Adrenal gland (tissue), 9 donors: ENCODE measurements at regions not wholly inside any gene's neighbourhood (a gene's known extent, or its start where the extent isn't known, plus 50 kb on each side); places are given as distances from the start of the nearest gene placed in this dataset.

ENCODE experiments used
- DNase-seq, 7 donors: peaks; one replicate each; pipeline ENCODE4 v3.0.0-alpha.2; 2019 to 2020
- H3K27ac ChIP-seq, 5 donors: fragments of 200-600 bp; sonication (generic) in 4 of 5; 1 replicate in 3 of 5; 2 replicates in 2 of 5; pipeline versions ENCODE4 v1.5.1 to v1.8.0; 2016 to 2020; ENCODE audit warnings: mild to moderate bottlenecking in 1 of 5
- H3K27me3 ChIP-seq: fragments of 200-600 bp; 2 replicates; pipeline ENCODE4 v1.8.0; 2021
- H3K36me3 ChIP-seq, 2 donors: fragments of 200-600 bp; replicated peaks in 1 of 2; 1 replicate in 1 of 2; 2 replicates in 1 of 2; pipeline versions ENCODE4 v1.5.1 to v1.8.0; 2018 to 2022
- H3K4me1 ChIP-seq, 2 donors: fragments of 200-600 bp; replicated peaks in 1 of 2; 1 replicate in 1 of 2; 2 replicates in 1 of 2; pipeline versions ENCODE4 v1.5.1 to v1.8.0; 2018 to 2021
- H3K4me3 ChIP-seq, 4 donors: fragments of 200-600 bp; sonication (generic) in 3 of 4; one replicate each; pipeline ENCODE4 v1.5.1; 2016 to 2018
- H3K9me3 ChIP-seq, 3 donors: fragments of 200-600 bp; sonication (generic) in 1 of 3; replicated peaks in 1 of 3; 1 replicate in 2 of 3; 2 replicates in 1 of 3; pipeline versions ENCODE4 v1.5.1 to v1.8.0; 2016 to 2021
- CTCF ChIP-seq, 6 experiments: fragments of 450-650 bp in 4 of 6; fragments of 200-600 bp in 2 of 6; sonication (generic) in 1 of 6; IDR thresholded peaks; 1 replicate in 5 of 6; 2 replicates in 1 of 6; pipeline versions ENCODE4 v1.5.1 to v1.8.0; 2016 to 2021; ENCODE audit warnings: antibody characterized with exemption in 6 of 6, mild to moderate bottlenecking in 2 of 6, moderate library complexity in 1 of 6
- POLR2A ChIP-seq, 2 donors: fragments of 450-650 bp; IDR thresholded peaks; one replicate each; pipeline ENCODE4 v1.6.1; 2017; ENCODE audit warnings: antibody characterized with exemption in 2 of 2, mild to moderate bottlenecking in 2 of 2, moderate library complexity in 1 of 2
- WGBS, 4 donors: extraction: QIAGEN DNeasy Blood & Tissue Kit in 2 of 4; methylation state at CpG; one replicate each; pipeline versions ENCODE4 v1.1.5 to v1.1.7; 2013 to 2017; 5-methylcytosine and 5-hydroxymethylcytosine counted together
- intact Hi-C, 2 donors: fragments of 100-400 bp; cut with DNase I; formaldehyde crosslinking; loops; one replicate each; pipeline versions ENCODE4 v1.14.1 to v1.15.0; 2022 to 2023
- donor health status: healthy with polysubstance abuse.
- donor health status: Bipolar disorder and iron deficiency.
- donor health status: DM: yes; HTN: yes; CAD: no.
- donor health status: DM: no; HTN: no; CAD: no.
- donor health status: DM: no; HTN: no; CAD: no.

- Histone ChIP-seq H3K4me1 (no peaks in the 10 kb centered on the region), H3K4me3 (no peak overlapping the region), H3K36me3 (no peaks in the 10 kb centered on the region), H3K27ac (no peak overlapping the region), H3K9me3 (no peaks in the 10 kb centered on the region), H3K27me3 (peaks cover 6% of the 10 kb centered on the region)
- TF ChIP-seq CTCF (IDR thresholded peaks at IDR 0.05) (no peak), POLR2A (IDR thresholded peaks at IDR 0.05) (no peak)
- 62 to 78% (median 70%) methylated on average over 6 of the region's 6 CpGs for WGBS, 4 donors
- no peak for DNase-seq
- intact Hi-C loops: no loop called here
Observed at GRCh38 chr6:122859676-122860075, 70.6 kb downstream of the SMPDL3A start.

GRCh38 chr6:122861594-122861993 is 72.5 kb downstream of the SMPDL3A start:
- DNase-seq: no peak
- Histone ChIP-seq H3K4me3 (no peak overlapping the region), H3K36me3 (no peaks in the 10 kb centered on the region), H3K9me3 (no peaks in the 10 kb centered on the region), H3K27ac (no peak overlapping the region), H3K27me3 (peaks cover 6% of the 10 kb centered on the region), H3K4me1 (no peaks in the 10 kb centered on the region)
- intact Hi-C loops: no loop called here
- no peak for TF ChIP-seq CTCF (IDR thresholded peaks at IDR 0.05)
- TF ChIP-seq POLR2A (IDR thresholded peaks at IDR 0.05): no peak
- 35 to 77% (median 38%) methylated on average over 1 of the region's 1 CpG for WGBS, 4 donors

GRCh38 chr6:122868137-122868536 is 79.1 kb downstream of the SMPDL3A start:
- no peaks in the 10 kb centered on the region for H3K27me3 ChIP-seq
- no peak for TF ChIP-seq CTCF (IDR thresholded peaks at IDR 0.05)
- TF ChIP-seq POLR2A (IDR thresholded peaks at IDR 0.05): no peak
- H3K27ac ChIP-seq: no peak overlapping the region
- no peaks in the 10 kb centered on the region for H3K36me3 ChIP-seq
- no peaks in the 10 kb centered on the region for H3K4me1 ChIP-seq
- intact Hi-C loops: no loop called here
- H3K9me3 ChIP-seq: no peaks in the 10 kb centered on the region
- DNase-seq: no peak
- H3K4me3 ChIP-seq: no peak overlapping the region

- Histone ChIP-seq H3K27me3 (no peaks in the 10 kb centered on the region), H3K4me3 (no peak overlapping the region), H3K9me3 (no peaks in the 10 kb centered on the region), H3K36me3 (no peaks in the 10 kb centered on the region), H3K4me1 (no peaks in the 10 kb centered on the region), H3K27ac (no peak overlapping the region)
- DNase-seq: peak; percentile 18 to 60 (median 33)
- intact Hi-C loops: loop anchor here in 1 of 2 donors (5.0 kb wide), 1 partner anchor 448 kb away; no protein-coding TSS in a partner anchor
- TF ChIP-seq POLR2A (IDR thresholded peaks at IDR 0.05): no peak
- peak; percentile 42 to 59 (median 50) for TF ChIP-seq CTCF (IDR thresholded peaks at IDR 0.05)
Observed at GRCh38 chr6:122869437-122870024, 80.5 kb downstream of the SMPDL3A start.
